H9 (cell line): ENCODE measurements at regions not wholly inside any gene's neighbourhood (a gene's known extent, or its start where the extent isn't known, plus 50 kb on each side); places are given as distances from the start of the nearest gene placed in this dataset.

Source experiments
- DNase-seq: peaks from one replicate; pipeline ENCODE4 v3.0.0-alpha.2; 2017
- H2AFZ ChIP-seq: one replicate; pipeline ENCODE4 v1.6.1; 2013; ENCODE audit warnings: mild to moderate bottlenecking, low read length, control low read depth, moderate library complexity
- H2AK5ac ChIP-seq: 2 replicates; pipeline ENCODE4 v1.6.1; 2013; ENCODE audit warnings: low read length, control low read depth, mixed read lengths; ENCODE audit not compliant: insufficient read length
- H2BK120ac ChIP-seq: one replicate; pipeline ENCODE4 v1.6.1; 2013; ENCODE audit warnings: low read depth, mild to moderate bottlenecking, low read length, control low read depth, inconsistent platforms; ENCODE audit not compliant: poor library complexity, severe bottlenecking
- H2BK12ac ChIP-seq: 2 replicates; pipeline ENCODE4 v1.6.1; 2013; ENCODE audit warnings: low read length, control low read depth, mixed read lengths, low read depth; ENCODE audit not compliant: insufficient read length
- H2BK15ac ChIP-seq: 2 replicates; pipeline ENCODE4 v1.6.1; 2013; ENCODE audit warnings: low read depth, low read length, control low read depth
- H2BK20ac ChIP-seq: one replicate; pipeline ENCODE4 v1.6.1; 2013; ENCODE audit warnings: low read depth, mild to moderate bottlenecking, low read length, control low read depth, inconsistent platforms; ENCODE audit not compliant: poor library complexity, severe bottlenecking
- H2BK5ac ChIP-seq: 2 replicates; pipeline ENCODE4 v1.6.1; 2013; ENCODE audit warnings: low read length, control low read depth, mixed read lengths; ENCODE audit not compliant: insufficient read length
- H3K14ac ChIP-seq: 2 replicates; pipeline ENCODE4 v1.6.1; 2013; ENCODE audit warnings: low read length, control low read depth; ENCODE audit not compliant: insufficient read depth
- H3K18ac ChIP-seq: 2 replicates; pipeline ENCODE4 v1.6.1; 2013; ENCODE audit warnings: low read depth, mild to moderate bottlenecking, mixed read lengths, low read length, control low read depth; ENCODE audit not compliant: insufficient read length
- H3K23ac ChIP-seq: 2 replicates; pipeline ENCODE4 v1.6.1; 2013; ENCODE audit warnings: low read length, control low read depth, mixed read lengths, low read depth; ENCODE audit not compliant: insufficient read length
- H3K23me2 ChIP-seq: 2 replicates; pipeline ENCODE4 v1.6.1; 2013; ENCODE audit warnings: low read depth, mild to moderate bottlenecking, mixed read lengths, low read length, control low read depth; ENCODE audit not compliant: insufficient read length, poor library complexity, severe bottlenecking
- H3K27ac ChIP-seq: 2 replicates; pipeline ENCODE4 v1.5.1; 2013; ENCODE audit warnings: low read length, control low read depth, mixed read lengths, low read depth; ENCODE audit not compliant: insufficient read length
- H3K27me3 ChIP-seq: 2 replicates; pipeline ENCODE4 v1.6.1; 2013; ENCODE audit warnings: low read length, control low read depth, inconsistent platforms; ENCODE audit not compliant: insufficient read depth
- H3K4ac ChIP-seq: 2 replicates; pipeline ENCODE4 v1.6.1; 2013; ENCODE audit warnings: low read depth, mild to moderate bottlenecking, control low read depth, inconsistent platforms, low read length, moderate library complexity
- H3K4me1 ChIP-seq: 2 replicates; pipeline ENCODE4 v1.6.1; 2013; ENCODE audit warnings: low read length, control low read depth, inconsistent platforms; ENCODE audit not compliant: insufficient read depth
- H3K4me2 ChIP-seq: 2 replicates; pipeline ENCODE4 v1.6.1; 2013; ENCODE audit warnings: low read length, control low read depth, mixed read lengths; ENCODE audit not compliant: insufficient read length, insufficient read depth
- H3K56ac ChIP-seq: 2 replicates; pipeline ENCODE4 v1.6.1; 2013; ENCODE audit warnings: low read depth, mild to moderate bottlenecking, mixed read lengths, low read length, control low read depth; ENCODE audit not compliant: insufficient read length
- H3K79me1 ChIP-seq: 2 replicates; pipeline ENCODE4 v1.6.1; 2013; ENCODE audit warnings: low read depth, mild to moderate bottlenecking, moderate library complexity, low read length, control low read depth, inconsistent platforms; ENCODE audit not compliant: insufficient read depth, poor library complexity, severe bottlenecking
- H3K79me2 ChIP-seq: 2 replicates; pipeline ENCODE4 v1.6.1; 2013; ENCODE audit warnings: low read length, control low read depth, inconsistent platforms; ENCODE audit not compliant: insufficient read depth
- H3K9ac ChIP-seq: 2 replicates; pipeline ENCODE4 v1.6.1; 2013; ENCODE audit warnings: low read length, control low read depth, mixed read lengths; ENCODE audit not compliant: insufficient read length; ENCODE audit errors: extremely low read depth
- H3K9me3 ChIP-seq: one replicate; pipeline ENCODE4 v1.6.1; 2013; ENCODE audit warnings: low read depth, low read length, inconsistent platforms; ENCODE audit not compliant: control insufficient read depth
- H3T11ph ChIP-seq: one replicate; pipeline ENCODE4 v1.6.1; 2013; ENCODE audit warnings: mild to moderate bottlenecking, low read length, control low read depth, inconsistent platforms
- H4K20me1 ChIP-seq: one replicate; pipeline ENCODE4 v1.6.1; 2013; ENCODE audit not compliant: control insufficient read depth, insufficient read length, insufficient read depth
- H4K5ac ChIP-seq: 2 replicates; pipeline ENCODE4 v1.6.1; 2013; ENCODE audit warnings: low read depth, mild to moderate bottlenecking, mixed read lengths, low read length, control low read depth; ENCODE audit not compliant: insufficient read length
- H4K8ac ChIP-seq: replicated peaks from 2 replicates; pipeline ENCODE4 v1.6.1; 2013; ENCODE audit warnings: low read length, control low read depth, mixed read lengths, low read depth; ENCODE audit not compliant: insufficient read length
- H4K91ac ChIP-seq: 2 replicates; pipeline ENCODE4 v1.6.1; 2013; ENCODE audit warnings: low read depth, mild to moderate bottlenecking, moderate library complexity, mixed read lengths, low read length, control low read depth; ENCODE audit not compliant: insufficient read length
- H3K27ac Mint-ChIP-seq, 3 experiments: 2 replicates in 2 of 3; 3 replicates in 1 of 3; pipeline ENCODE4 v1.8.0; 2020 to 2021; ENCODE audit warnings: mixed read lengths in 3 of 3, mild to moderate bottlenecking in 1 of 3, moderate library complexity in 1 of 3
- H3K27me3 Mint-ChIP-seq: 2 replicates; pipeline ENCODE4 v1.8.0; 2021; ENCODE audit warnings: low read depth, mild to moderate bottlenecking, moderate library complexity, mixed read lengths
- H3K36me3 Mint-ChIP-seq, 3 experiments: 2 replicates in 2 of 3; 3 replicates in 1 of 3; pipeline ENCODE4 v1.8.0; 2020 to 2021; ENCODE audit warnings: low read depth in 3 of 3, mixed read lengths in 3 of 3; ENCODE audit not compliant: insufficient read depth in 1 of 3
- H3K4me1 Mint-ChIP-seq, 2 experiments: 2 replicates each; pipeline ENCODE4 v1.8.0; 2020; ENCODE audit warnings: mixed read lengths in 2 of 2
- H3K4me3 Mint-ChIP-seq, 2 experiments: 2 replicates in 1 of 2; 3 replicates in 1 of 2; pipeline ENCODE4 v1.8.0; 2020 to 2021; ENCODE audit warnings: mild to moderate bottlenecking in 2 of 2, mixed read lengths in 2 of 2, moderate library complexity in 1 of 2
- H3K9me3 Mint-ChIP-seq, 2 experiments: 2 replicates in 1 of 2; 3 replicates in 1 of 2; pipeline ENCODE4 v1.8.0; 2020; ENCODE audit warnings: mild to moderate bottlenecking in 2 of 2, mixed read lengths in 2 of 2, moderate library complexity in 1 of 2
- CTCF ChIP-seq: fragments of 200-600 bp; sonication (generic); conservative IDR thresholded peaks from 3 replicates; pipeline ENCODE4 v1.8.0; 2021; ENCODE audit warnings: antibody characterized with exemption, mild to moderate bottlenecking
- WGBS: extraction: QIAGEN DNeasy Blood & Tissue Kit; methylation state at CpG from one replicate; pipeline ENCODE4 v1.1.7; 2013; ENCODE audit warnings: missing lambda C conversion rate, low lambda C conversion rate, mixed read lengths; ENCODE audit not compliant: insufficient read length; ENCODE audit errors: extremely low coverage; 5-methylcytosine and 5-hydroxymethylcytosine counted together

GRCh38 chr13:61148691-61149315 is 266.8 kb downstream of the PCDH20 start:
- WGBS = no CpG with 5 or more reads among the region's 6 CpGs
- H2AFZ ChIP-seq = no peak overlapping the region
- no peaks in the 10 kb centered on the region for H3K23me2 ChIP-seq
- H3K4ac ChIP-seq = no peak overlapping the region
- peaks cover 2 to 3% of the 10 kb centered on the region in 2 experiments; a peak in 3 of 5 replicates for H3K9me3 Mint-ChIP-seq
- H3K18ac ChIP-seq = no peak overlapping the region
- H3K27ac Mint-ChIP-seq = no peak overlapping the region
- no peak overlapping the region for H2BK12ac ChIP-seq
- H3K9ac ChIP-seq = no peak overlapping the region
- H3K56ac ChIP-seq = no peak overlapping the region
- no peak overlapping the region for H3K4me3 Mint-ChIP-seq
- H3K4me2 ChIP-seq = no peak overlapping the region
- no peaks in the 10 kb centered on the region for H3K79me1 ChIP-seq
- H3K27ac ChIP-seq = no peak overlapping the region
- H2BK20ac ChIP-seq = no peak overlapping the region
- DNase-seq = no peak
- peaks cover 13 to 14% of the 10 kb centered on the region in 2 experiments for H3K4me1 Mint-ChIP-seq
- H4K20me1 ChIP-seq = no peaks in the 10 kb centered on the region
- no peak overlapping the region for H4K91ac ChIP-seq
- TF ChIP-seq CTCF = no peak
- no peaks in the 10 kb centered on the region for H3K27me3 ChIP-seq
- peaks cover 0 to 4% (median 4%) of the 10 kb centered on the region in 3 experiments; a peak in 3 of 7 replicates for H3K36me3 Mint-ChIP-seq
- no peak overlapping the region for H4K5ac ChIP-seq
- H3K9me3 ChIP-seq = no peaks in the 10 kb centered on the region
- H4K8ac ChIP-seq = no peak overlapping the region
- H2BK120ac ChIP-seq = no peak overlapping the region
- no peak overlapping the region for H3K23ac ChIP-seq
- H2AK5ac ChIP-seq = no peak overlapping the region
- H3K27me3 Mint-ChIP-seq = no peaks in the 10 kb centered on the region
- no peaks in the 10 kb centered on the region for H3K79me2 ChIP-seq
- no peak overlapping the region for H2BK15ac ChIP-seq
- no peak overlapping the region for H3T11ph ChIP-seq
- no peaks in the 10 kb centered on the region for H3K4me1 ChIP-seq
- H3K14ac ChIP-seq = no peak overlapping the region
- H2BK5ac ChIP-seq = no peak overlapping the region
